ENCODE measurements at regions not wholly inside any gene's neighbourhood (a gene's known extent, or its start where the extent isn't known, plus 50 kb on each side); places are given as distances from the start of the nearest gene placed in this dataset.

DNA sequence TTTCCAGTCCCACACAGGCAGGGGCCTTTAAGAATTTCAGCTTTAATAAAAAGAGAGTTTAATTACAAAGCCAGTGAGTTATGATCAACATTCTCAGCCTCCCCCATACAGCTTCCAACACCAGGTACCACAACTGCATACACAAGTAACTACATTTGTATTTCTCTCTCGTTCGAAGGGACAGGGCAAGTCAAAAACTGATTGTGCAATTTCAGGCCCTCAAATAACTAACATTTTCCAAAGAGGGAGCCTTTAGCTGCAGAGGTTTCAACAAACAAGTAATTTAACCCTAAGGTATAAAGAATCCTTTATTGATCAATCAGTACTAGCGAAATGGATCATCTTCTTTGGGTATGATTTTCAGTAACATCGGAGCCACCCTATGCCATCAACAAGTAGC, 142.4 kb downstream of the ZNF281 start:
- no peak for TF ChIP-seq CTCF (IDR thresholded peaks at IDR 0.05)
- no peak for TF ChIP-seq EP300 (IDR thresholded peaks at IDR 0.05)
- TF ChIP-seq POLR2A (IDR thresholded peaks at IDR 0.05): no peak
- TF ChIP-seq POLR2AphosphoS5 (IDR thresholded peaks at IDR 0.05): no peak
